H9 (cell line): ENCODE measurements at regions not wholly inside any gene's neighbourhood (a gene's known extent, or its start where the extent isn't known, plus 50 kb on each side); places are given as distances from the start of the nearest gene placed in this dataset.

ENCODE experiments used
- DNase-seq: peaks from one replicate; pipeline ENCODE4 v3.0.0-alpha.2; 2017
- H2AFZ ChIP-seq: one replicate; pipeline ENCODE4 v1.6.1; 2013; ENCODE audit warnings: mild to moderate bottlenecking, low read length, control low read depth, moderate library complexity
- H2AK5ac ChIP-seq: 2 replicates; pipeline ENCODE4 v1.6.1; 2013; ENCODE audit warnings: low read length, control low read depth, mixed read lengths; ENCODE audit not compliant: insufficient read length
- H2BK120ac ChIP-seq: one replicate; pipeline ENCODE4 v1.6.1; 2013; ENCODE audit warnings: low read depth, mild to moderate bottlenecking, low read length, control low read depth, inconsistent platforms; ENCODE audit not compliant: poor library complexity, severe bottlenecking
- H2BK12ac ChIP-seq: 2 replicates; pipeline ENCODE4 v1.6.1; 2013; ENCODE audit warnings: low read length, control low read depth, mixed read lengths, low read depth; ENCODE audit not compliant: insufficient read length
- H2BK15ac ChIP-seq: 2 replicates; pipeline ENCODE4 v1.6.1; 2013; ENCODE audit warnings: low read depth, low read length, control low read depth
- H2BK20ac ChIP-seq: one replicate; pipeline ENCODE4 v1.6.1; 2013; ENCODE audit warnings: low read depth, mild to moderate bottlenecking, low read length, control low read depth, inconsistent platforms; ENCODE audit not compliant: poor library complexity, severe bottlenecking
- H2BK5ac ChIP-seq: 2 replicates; pipeline ENCODE4 v1.6.1; 2013; ENCODE audit warnings: low read length, control low read depth, mixed read lengths; ENCODE audit not compliant: insufficient read length
- H3K14ac ChIP-seq: 2 replicates; pipeline ENCODE4 v1.6.1; 2013; ENCODE audit warnings: low read length, control low read depth; ENCODE audit not compliant: insufficient read depth
- H3K18ac ChIP-seq: 2 replicates; pipeline ENCODE4 v1.6.1; 2013; ENCODE audit warnings: low read depth, mild to moderate bottlenecking, mixed read lengths, low read length, control low read depth; ENCODE audit not compliant: insufficient read length
- H3K23ac ChIP-seq: 2 replicates; pipeline ENCODE4 v1.6.1; 2013; ENCODE audit warnings: low read length, control low read depth, mixed read lengths, low read depth; ENCODE audit not compliant: insufficient read length
- H3K23me2 ChIP-seq: 2 replicates; pipeline ENCODE4 v1.6.1; 2013; ENCODE audit warnings: low read depth, mild to moderate bottlenecking, mixed read lengths, low read length, control low read depth; ENCODE audit not compliant: insufficient read length, poor library complexity, severe bottlenecking
- H3K27ac ChIP-seq: 2 replicates; pipeline ENCODE4 v1.5.1; 2013; ENCODE audit warnings: low read length, control low read depth, mixed read lengths, low read depth; ENCODE audit not compliant: insufficient read length
- H3K27me3 ChIP-seq: 2 replicates; pipeline ENCODE4 v1.6.1; 2013; ENCODE audit warnings: low read length, control low read depth, inconsistent platforms; ENCODE audit not compliant: insufficient read depth
- H3K4ac ChIP-seq: 2 replicates; pipeline ENCODE4 v1.6.1; 2013; ENCODE audit warnings: low read depth, mild to moderate bottlenecking, control low read depth, inconsistent platforms, low read length, moderate library complexity
- H3K4me1 ChIP-seq: 2 replicates; pipeline ENCODE4 v1.6.1; 2013; ENCODE audit warnings: low read length, control low read depth, inconsistent platforms; ENCODE audit not compliant: insufficient read depth
- H3K4me2 ChIP-seq: 2 replicates; pipeline ENCODE4 v1.6.1; 2013; ENCODE audit warnings: low read length, control low read depth, mixed read lengths; ENCODE audit not compliant: insufficient read length, insufficient read depth
- H3K56ac ChIP-seq: 2 replicates; pipeline ENCODE4 v1.6.1; 2013; ENCODE audit warnings: low read depth, mild to moderate bottlenecking, mixed read lengths, low read length, control low read depth; ENCODE audit not compliant: insufficient read length
- H3K79me1 ChIP-seq: 2 replicates; pipeline ENCODE4 v1.6.1; 2013; ENCODE audit warnings: low read depth, mild to moderate bottlenecking, moderate library complexity, low read length, control low read depth, inconsistent platforms; ENCODE audit not compliant: insufficient read depth, poor library complexity, severe bottlenecking
- H3K79me2 ChIP-seq: 2 replicates; pipeline ENCODE4 v1.6.1; 2013; ENCODE audit warnings: low read length, control low read depth, inconsistent platforms; ENCODE audit not compliant: insufficient read depth
- H3K9ac ChIP-seq: 2 replicates; pipeline ENCODE4 v1.6.1; 2013; ENCODE audit warnings: low read length, control low read depth, mixed read lengths; ENCODE audit not compliant: insufficient read length; ENCODE audit errors: extremely low read depth
- H3K9me3 ChIP-seq: one replicate; pipeline ENCODE4 v1.6.1; 2013; ENCODE audit warnings: low read depth, low read length, inconsistent platforms; ENCODE audit not compliant: control insufficient read depth
- H3T11ph ChIP-seq: one replicate; pipeline ENCODE4 v1.6.1; 2013; ENCODE audit warnings: mild to moderate bottlenecking, low read length, control low read depth, inconsistent platforms
- H4K20me1 ChIP-seq: one replicate; pipeline ENCODE4 v1.6.1; 2013; ENCODE audit not compliant: control insufficient read depth, insufficient read length, insufficient read depth
- H4K5ac ChIP-seq: 2 replicates; pipeline ENCODE4 v1.6.1; 2013; ENCODE audit warnings: low read depth, mild to moderate bottlenecking, mixed read lengths, low read length, control low read depth; ENCODE audit not compliant: insufficient read length
- H4K8ac ChIP-seq: replicated peaks from 2 replicates; pipeline ENCODE4 v1.6.1; 2013; ENCODE audit warnings: low read length, control low read depth, mixed read lengths, low read depth; ENCODE audit not compliant: insufficient read length
- H4K91ac ChIP-seq: 2 replicates; pipeline ENCODE4 v1.6.1; 2013; ENCODE audit warnings: low read depth, mild to moderate bottlenecking, moderate library complexity, mixed read lengths, low read length, control low read depth; ENCODE audit not compliant: insufficient read length
- H3K27ac Mint-ChIP-seq, 3 experiments: 2 replicates in 2 of 3; 3 replicates in 1 of 3; pipeline ENCODE4 v1.8.0; 2020 to 2021; ENCODE audit warnings: mixed read lengths in 3 of 3, mild to moderate bottlenecking in 1 of 3, moderate library complexity in 1 of 3
- H3K27me3 Mint-ChIP-seq: 2 replicates; pipeline ENCODE4 v1.8.0; 2021; ENCODE audit warnings: low read depth, mild to moderate bottlenecking, moderate library complexity, mixed read lengths
- H3K36me3 Mint-ChIP-seq, 3 experiments: 2 replicates in 2 of 3; 3 replicates in 1 of 3; pipeline ENCODE4 v1.8.0; 2020 to 2021; ENCODE audit warnings: low read depth in 3 of 3, mixed read lengths in 3 of 3; ENCODE audit not compliant: insufficient read depth in 1 of 3
- H3K4me1 Mint-ChIP-seq, 2 experiments: 2 replicates each; pipeline ENCODE4 v1.8.0; 2020; ENCODE audit warnings: mixed read lengths in 2 of 2
- H3K4me3 Mint-ChIP-seq, 2 experiments: 2 replicates in 1 of 2; 3 replicates in 1 of 2; pipeline ENCODE4 v1.8.0; 2020 to 2021; ENCODE audit warnings: mild to moderate bottlenecking in 2 of 2, mixed read lengths in 2 of 2, moderate library complexity in 1 of 2
- H3K9me3 Mint-ChIP-seq, 2 experiments: 2 replicates in 1 of 2; 3 replicates in 1 of 2; pipeline ENCODE4 v1.8.0; 2020; ENCODE audit warnings: mild to moderate bottlenecking in 2 of 2, mixed read lengths in 2 of 2, moderate library complexity in 1 of 2
- CTCF ChIP-seq: fragments of 200-600 bp; sonication (generic); conservative IDR thresholded peaks from 3 replicates; pipeline ENCODE4 v1.8.0; 2021; ENCODE audit warnings: antibody characterized with exemption, mild to moderate bottlenecking
- WGBS: extraction: QIAGEN DNeasy Blood & Tissue Kit; methylation state at CpG from one replicate; pipeline ENCODE4 v1.1.7; 2013; ENCODE audit warnings: missing lambda C conversion rate, low lambda C conversion rate, mixed read lengths; ENCODE audit not compliant: insufficient read length; ENCODE audit errors: extremely low coverage; 5-methylcytosine and 5-hydroxymethylcytosine counted together

- no peak overlapping the region for H3T11ph ChIP-seq
- H2BK12ac ChIP-seq = no peak overlapping the region
- DNase-seq = no peak
- no peaks in the 10 kb centered on the region for H3K27me3 ChIP-seq
- no CpG with 5 or more reads among the region's 1 CpG for WGBS
- Mint-ChIP-seq H3K27me3 (no peaks in the 10 kb centered on the region), H3K27ac (no peak overlapping the region; a peak in 1 of 7 replicates), H3K4me1 (no peaks in the 10 kb centered on the region; a peak in 2 of 4 replicates), H3K36me3 (no peaks in the 10 kb centered on the region), H3K9me3 (no peaks in the 10 kb centered on the region), H3K4me3 (no peak overlapping the region)
- no peaks in the 10 kb centered on the region for H3K9me3 ChIP-seq
- no peak overlapping the region for H3K4me2 ChIP-seq
- no peak overlapping the region for H4K8ac ChIP-seq
- no peak overlapping the region for H3K14ac ChIP-seq
- H3K23me2 ChIP-seq = no peaks in the 10 kb centered on the region
- H4K20me1 ChIP-seq = no peaks in the 10 kb centered on the region
- no peak overlapping the region for H4K5ac ChIP-seq
- no peak overlapping the region for H2BK20ac ChIP-seq
- no peak overlapping the region for H3K9ac ChIP-seq
- no peak overlapping the region for H3K56ac ChIP-seq
- no peak overlapping the region for H2BK120ac ChIP-seq
- no peak for TF ChIP-seq CTCF
- H2BK5ac ChIP-seq = no peak overlapping the region
- H2AFZ ChIP-seq = no peak overlapping the region
- H2AK5ac ChIP-seq = no peak overlapping the region
- no peak overlapping the region for H3K27ac ChIP-seq
- no peaks in the 10 kb centered on the region for H3K79me1 ChIP-seq
- no peak overlapping the region for H3K23ac ChIP-seq
- no peak overlapping the region for H3K4ac ChIP-seq
- no peaks in the 10 kb centered on the region for H3K79me2 ChIP-seq
- no peak overlapping the region for H3K18ac ChIP-seq
- no peaks in the 10 kb centered on the region for H3K4me1 ChIP-seq
- H2BK15ac ChIP-seq = no peak overlapping the region
- no peak overlapping the region for H4K91ac ChIP-seq
Measured at GRCh38 chr13:74190999-74191398, 56.8 kb upstream of the KLF12 start.
